GM12865 (cell line): ENCODE measurements at regions not wholly inside any gene's neighbourhood (a gene's known extent, or its start where the extent isn't known, plus 50 kb on each side); places are given as distances from the start of the nearest gene placed in this dataset.
"Not testable (repeated sequence)": the region's sequence is repeated elsewhere in the genome, so short reads cannot be mapped to it uniquely, and the experiment has no call there.

ENCODE experiments used
- DNase-seq: peaks from one replicate; pipeline ENCODE4 v3.0.0; 2010; ENCODE audit warnings: low read depth
- H3K4me3 ChIP-seq: 2 replicates; pipeline ENCODE4 v1.5.1; 2011; ENCODE audit warnings: mild to moderate bottlenecking, low read depth, low read length, control low read depth
- TF ChIP-seq, protein P1 (sequence below): IDR thresholded peaks from 2 replicates; pipeline ENCODE4 v1.5.1; 2011; ENCODE audit warnings: low read length, control low read depth, low read depth, inconsistent platforms; ENCODE audit not compliant: insufficient read depth; ENCODE audit errors: missing control alignments

DNA sequence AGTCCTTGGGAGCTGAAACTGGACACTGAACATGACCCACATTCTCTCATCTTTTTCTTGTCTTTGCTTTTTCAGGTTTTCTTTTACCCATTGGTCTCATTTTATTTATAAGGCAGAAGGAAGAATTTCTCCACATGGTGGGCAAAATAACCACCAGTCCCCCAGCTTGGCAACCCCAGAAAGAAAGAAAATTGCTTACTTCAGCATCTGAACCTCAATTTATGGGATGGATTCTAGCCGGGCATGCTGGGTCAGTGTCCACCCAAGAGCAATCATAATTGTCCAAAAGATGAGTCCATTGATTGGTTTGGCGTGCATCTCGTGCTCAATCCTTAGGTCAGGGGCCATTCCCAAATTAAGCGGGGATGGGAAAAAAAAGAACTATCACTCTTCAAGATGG, 163.7 kb downstream of the TMEM114 start:
- no peak for DNase-seq
- TF ChIP-seq, protein P1, sequence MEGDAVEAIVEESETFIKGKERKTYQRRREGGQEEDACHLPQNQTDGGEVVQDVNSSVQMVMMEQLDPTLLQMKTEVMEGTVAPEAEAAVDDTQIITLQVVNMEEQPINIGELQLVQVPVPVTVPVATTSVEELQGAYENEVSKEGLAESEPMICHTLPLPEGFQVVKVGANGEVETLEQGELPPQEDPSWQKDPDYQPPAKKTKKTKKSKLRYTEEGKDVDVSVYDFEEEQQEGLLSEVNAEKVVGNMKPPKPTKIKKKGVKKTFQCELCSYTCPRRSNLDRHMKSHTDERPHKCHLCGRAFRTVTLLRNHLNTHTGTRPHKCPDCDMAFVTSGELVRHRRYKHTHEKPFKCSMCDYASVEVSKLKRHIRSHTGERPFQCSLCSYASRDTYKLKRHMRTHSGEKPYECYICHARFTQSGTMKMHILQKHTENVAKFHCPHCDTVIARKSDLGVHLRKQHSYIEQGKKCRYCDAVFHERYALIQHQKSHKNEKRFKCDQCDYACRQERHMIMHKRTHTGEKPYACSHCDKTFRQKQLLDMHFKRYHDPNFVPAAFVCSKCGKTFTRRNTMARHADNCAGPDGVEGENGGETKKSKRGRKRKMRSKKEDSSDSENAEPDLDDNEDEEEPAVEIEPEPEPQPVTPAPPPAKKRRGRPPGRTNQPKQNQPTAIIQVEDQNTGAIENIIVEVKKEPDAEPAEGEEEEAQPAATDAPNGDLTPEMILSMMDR, result no peak
- no peak overlapping the region for H3K4me3 ChIP-seq

DNA sequence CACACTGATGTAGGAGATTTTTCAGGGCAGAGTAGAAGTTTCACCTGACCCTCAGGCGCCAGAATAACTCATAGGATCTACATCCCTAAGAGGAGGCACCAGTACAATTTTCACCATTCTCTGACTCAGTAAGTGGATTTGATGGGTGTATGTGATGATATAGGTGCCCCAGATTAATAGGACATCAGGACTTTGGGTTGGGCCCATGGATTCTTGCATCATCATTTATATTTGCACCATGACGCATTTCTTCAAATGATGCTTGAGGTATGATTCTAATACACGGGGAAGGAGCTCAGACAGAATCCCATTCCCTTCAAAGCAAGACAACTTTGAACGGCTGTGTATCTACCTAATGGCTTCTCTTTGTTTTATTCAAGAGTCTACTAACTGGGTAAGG, 173.2 kb downstream of the TMEM114 start:
- H3K4me3 ChIP-seq, result no peak overlapping the region
- TF ChIP-seq, protein P1, result no peak
- DNase-seq, result no peak

DNA sequence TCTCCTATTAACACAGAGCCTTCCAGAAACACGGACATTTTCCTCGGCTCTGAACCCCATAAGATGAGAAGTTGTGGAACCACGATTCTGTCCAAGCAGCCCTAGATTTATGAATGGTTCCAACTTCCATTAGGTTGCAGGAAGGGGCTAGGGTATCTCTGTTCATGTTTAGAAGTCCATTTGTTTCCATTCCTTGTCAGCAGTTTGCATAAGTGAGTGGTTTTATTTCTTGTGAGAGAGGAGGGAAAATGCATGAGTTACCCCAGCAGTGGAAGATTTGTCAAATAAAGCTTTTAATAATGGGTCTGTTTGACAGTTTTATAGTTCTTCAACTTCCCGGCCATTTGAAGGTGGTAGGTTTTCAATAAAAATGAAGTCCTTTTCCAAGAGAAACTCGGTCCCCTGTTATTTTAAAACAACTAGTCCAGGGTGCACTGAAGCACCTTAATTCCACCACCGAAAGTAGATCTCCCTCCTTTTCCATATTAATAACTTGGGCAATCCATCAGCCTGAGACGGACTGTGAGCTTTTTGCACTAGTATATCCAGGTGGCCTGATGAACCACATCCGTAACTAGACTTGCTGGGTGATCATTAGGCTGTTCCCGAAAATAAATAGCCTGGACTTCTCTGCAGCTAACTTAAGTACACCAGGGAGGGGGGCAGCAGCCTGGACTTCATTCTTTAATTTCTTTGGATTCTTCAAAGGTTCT, 181.3 kb downstream of the TMEM114 start:
- TF ChIP-seq, protein P1, result no peak
- no peak for DNase-seq
- H3K4me3 ChIP-seq, result no peak overlapping the region

DNA sequence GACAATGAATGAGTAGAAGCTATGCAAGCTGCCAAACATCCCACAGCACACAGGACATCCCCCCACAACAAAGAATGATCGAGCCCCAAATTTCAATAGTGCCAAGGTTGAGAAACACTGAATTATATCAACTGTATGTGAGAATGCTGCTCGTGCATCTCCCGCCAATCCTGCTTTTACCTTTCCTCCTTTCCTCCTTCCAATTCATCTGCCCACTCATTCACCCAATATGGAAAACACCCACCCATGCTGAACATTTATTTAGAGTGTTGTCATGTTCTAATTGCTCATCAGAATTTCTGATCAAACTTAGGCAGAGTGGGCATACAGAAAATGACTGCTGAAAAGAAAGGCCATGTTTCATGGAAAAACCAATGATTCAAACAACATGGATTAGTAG, 183.0 kb downstream of the TMEM114 start:
- TF ChIP-seq, protein P1, result no peak
- DNase-seq, result no peak
- no peak overlapping the region for H3K4me3 ChIP-seq

DNA sequence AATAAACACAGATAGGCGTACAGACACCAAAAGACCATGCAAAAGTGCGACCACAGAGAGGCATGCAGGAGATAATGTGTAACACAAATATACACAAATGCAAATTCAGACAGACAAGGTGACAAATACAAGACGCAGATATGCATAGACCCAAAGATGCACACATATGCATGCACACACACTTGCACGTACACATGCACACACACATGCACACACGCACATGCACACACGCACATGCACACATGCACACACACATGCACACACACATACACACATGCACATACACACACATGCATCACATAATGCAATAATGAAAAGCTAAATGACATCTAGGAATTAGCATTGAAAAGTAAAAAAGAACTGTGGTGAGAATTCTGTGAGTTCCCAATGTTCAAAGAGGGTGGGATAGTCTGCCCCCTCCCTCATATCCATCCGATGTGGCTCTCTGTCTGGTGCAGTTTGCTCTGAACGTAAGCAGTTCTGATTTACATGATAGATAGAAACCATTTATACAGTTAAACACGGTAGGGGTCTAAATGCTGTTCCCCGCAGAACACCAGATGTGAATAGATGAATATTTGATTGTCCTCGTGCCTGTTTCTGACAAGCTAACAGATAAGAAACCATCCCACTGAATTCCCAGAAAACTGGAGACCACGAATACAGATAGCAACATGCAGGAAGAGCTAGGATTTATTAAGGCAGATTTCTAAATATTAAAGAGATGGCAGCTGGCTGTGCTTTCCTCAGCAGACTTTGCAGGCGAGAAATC, 186.1 kb downstream of the TMEM114 start:
- TF ChIP-seq, protein P1, result no peak
- no peak for DNase-seq

DNA sequence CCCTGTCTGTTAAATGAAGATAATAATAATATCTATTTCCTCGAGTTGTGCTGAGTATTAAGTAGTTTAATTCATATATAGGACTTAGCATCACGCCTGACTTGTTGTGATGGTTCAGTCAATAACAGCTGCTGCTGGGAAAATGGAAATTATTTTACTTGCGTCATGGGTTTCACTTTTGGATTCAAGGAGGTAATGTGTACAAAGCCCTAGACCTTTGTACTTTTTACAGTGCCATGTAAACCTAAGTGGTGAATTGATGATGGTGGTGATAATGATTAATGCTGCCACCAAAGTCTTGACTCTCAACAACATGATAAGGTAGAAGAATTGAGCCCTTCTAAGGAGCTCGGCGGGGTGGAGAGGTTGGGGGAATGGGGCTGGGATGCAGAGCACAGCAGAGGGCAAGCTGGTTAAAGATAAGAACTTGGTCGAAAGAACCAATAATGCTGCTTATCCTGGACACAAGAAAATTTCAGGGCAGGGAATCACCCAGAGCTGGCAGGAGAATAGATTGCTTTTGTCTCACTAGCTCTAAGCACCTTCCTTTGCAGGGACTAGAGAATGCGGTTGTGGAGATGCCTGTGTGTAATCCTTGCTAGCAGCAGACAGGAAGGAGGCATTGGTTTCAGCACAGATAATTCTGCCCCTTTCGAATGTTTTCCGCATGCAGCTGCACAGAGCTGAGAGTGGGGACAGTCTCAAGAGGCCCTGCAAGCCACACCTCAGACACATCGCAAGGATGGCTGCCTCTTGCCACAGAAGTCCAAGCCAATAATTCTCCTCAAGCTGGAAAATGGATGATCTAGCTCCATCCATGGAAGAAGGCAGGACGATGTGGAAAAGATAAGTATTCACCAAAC, 187.1 kb downstream of the TMEM114 start:
- TF ChIP-seq, protein P1, result no peak
- DNase-seq, result no peak
- H3K4me3 ChIP-seq, result no peak overlapping the region

More for the DNA sequence above, 186.1 kb downstream of the TMEM114 start:
- no peak overlapping the region for H3K4me3 ChIP-seq

DNA sequence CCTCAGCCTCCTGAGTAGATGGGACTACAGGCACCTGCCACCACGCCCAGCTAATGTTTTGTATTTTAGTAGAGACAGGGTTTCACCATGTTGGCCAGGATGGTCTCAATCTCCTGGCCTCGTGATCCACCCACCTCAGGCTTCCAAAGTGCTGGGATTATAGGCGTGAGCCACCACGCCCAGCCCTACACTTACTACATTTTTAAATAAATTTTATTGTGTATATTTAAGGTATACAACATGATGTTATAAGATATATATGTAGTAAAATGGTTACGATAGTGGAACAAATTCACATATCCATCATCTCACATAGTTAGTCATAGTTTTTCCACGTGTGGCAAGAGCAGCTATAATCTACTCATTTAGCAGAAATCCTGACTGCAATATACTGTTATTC, 189.6 kb downstream of the TMEM114 start:
- not testable (repeated sequence) for DNase-seq, H3K4me3 ChIP-seq
